ENCODE measurements at regions not wholly inside any gene's neighbourhood (a gene's known extent, or its start where the extent isn't known, plus 50 kb on each side); places are given as distances from the start of the nearest gene placed in this dataset.

GRCh38 chr5:138631096-138631928 lies 56.1 kb upstream of the HSPA9 start:
- in situ Hi-C loops (cut with MboI; ENCODE audit: low sequenced_read_pairs), result loop anchor here (25.0 kb wide), 1 partner anchor 631 kb away; no protein-coding TSS in a partner anchor

- in situ Hi-C loops (cut with MboI; ENCODE audit: low sequenced_read_pairs), result loop anchor here (25.0 kb wide), 1 partner anchor 633 kb away; no protein-coding TSS in a partner anchor
Observed at GRCh38 chr5:138629392-138629791, 54.2 kb upstream of the HSPA9 start.

GRCh38 chr5:138626333-138626944 lies 51.2 kb upstream of the HSPA9 start:
- in situ Hi-C loops (cut with MboI; ENCODE audit: low sequenced_read_pairs), result loop anchor here (25.0 kb wide), 1 partner anchor 636 kb away; no protein-coding TSS in a partner anchor

GRCh38 chr5:138625134-138625533 lies 49.9 kb upstream of the HSPA9 start:
- in situ Hi-C loops (cut with MboI; ENCODE audit: low sequenced_read_pairs), result loop anchor here (25.0 kb wide), 1 partner anchor 637 kb away; no protein-coding TSS in a partner anchor

Data from HL-60/S4 treated with phorbol 12-myristate 13-acetate at 8.2 ng/mL for 4 days and 3 days (cell line).